C4-2B (cell line): ENCODE measurements at regions not wholly inside any gene's neighbourhood (a gene's known extent, or its start where the extent isn't known, plus 50 kb on each side); places are given as distances from the start of the nearest gene placed in this dataset.

ENCODE experiments used
- H3K27ac ChIP-seq: fragments of 450-650 bp; 2 replicates; pipeline ENCODE4 v1.5.1; 2017
- CTCF ChIP-seq: fragments of 450-650 bp; conservative IDR thresholded peaks from 2 replicates; pipeline ENCODE4 v1.5.1; 2017; ENCODE audit warnings: mild to moderate bottlenecking
- ZFX ChIP-seq: fragments of 450-650 bp; IDR thresholded peaks from 2 replicates; pipeline ENCODE4 v1.6.1; 2017

- TF ChIP-seq CTCF: no peak
- no peak for TF ChIP-seq ZFX
- no peak overlapping the region for H3K27ac ChIP-seq
Observed at GRCh38 chr7:116447966-116448839, 51.3 kb upstream of the CAV2 start.

GRCh38 chr7:116449441-116449840, 50.1 kb upstream of the CAV2 start:
- TF ChIP-seq CTCF: no peak
- H3K27ac ChIP-seq: no peak overlapping the region
